Prostate gland (tissue), 2 donors: ENCODE measurements at regions not wholly inside any gene's neighbourhood (a gene's known extent, or its start where the extent isn't known, plus 50 kb on each side); places are given as distances from the start of the nearest gene placed in this dataset.

ENCODE experiments used
- POLR2A ChIP-seq: fragments of 450-650 bp; IDR thresholded peaks from one replicate; pipeline ENCODE4 v1.6.1; 2016; ENCODE audit warnings: antibody characterized with exemption, mild to moderate bottlenecking
- POLR2AphosphoS5 ChIP-seq: sonication (generic); formaldehyde crosslinking; IDR thresholded peaks from one replicate; pipeline ENCODE4 v1.6.1; 2017; ENCODE audit warnings: antibody characterized with exemption
- TF ChIP-seq, protein P1 (sequence below), 4 experiments: fragments of 200-600 bp in 2 of 4; fragments of 450-650 bp in 2 of 4; sonication (generic) in 2 of 4; IDR thresholded peaks; 1 replicate in 3 of 4; 2 replicates in 1 of 4; pipeline ENCODE4 v1.5.1; 2016 to 2019; ENCODE audit warnings: antibody characterized with exemption in 4 of 4, mild to moderate bottlenecking in 2 of 4, moderate library complexity in 2 of 4

DNA sequence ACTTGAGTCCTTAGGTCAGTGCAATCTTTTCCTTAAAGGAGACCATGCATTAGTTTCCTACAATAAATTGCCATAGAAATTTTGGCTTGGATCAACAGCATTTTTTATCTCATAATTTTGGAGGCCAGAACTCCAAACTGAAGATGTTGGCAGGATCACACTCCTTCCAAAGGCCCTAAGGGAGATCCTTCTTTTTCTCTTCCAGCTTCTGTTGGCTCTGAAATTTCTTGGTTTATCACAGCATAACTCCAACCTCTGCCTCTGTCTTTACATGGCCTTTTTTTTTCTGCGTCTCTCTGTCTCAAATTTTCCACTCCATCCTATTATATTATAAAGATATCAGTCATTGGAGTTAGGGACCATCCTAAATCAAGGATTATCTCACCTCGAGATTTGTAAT lies 282.2 kb downstream of the STIM2 start:
- TF ChIP-seq POLR2A, result no peak
- TF ChIP-seq, protein P1, sequence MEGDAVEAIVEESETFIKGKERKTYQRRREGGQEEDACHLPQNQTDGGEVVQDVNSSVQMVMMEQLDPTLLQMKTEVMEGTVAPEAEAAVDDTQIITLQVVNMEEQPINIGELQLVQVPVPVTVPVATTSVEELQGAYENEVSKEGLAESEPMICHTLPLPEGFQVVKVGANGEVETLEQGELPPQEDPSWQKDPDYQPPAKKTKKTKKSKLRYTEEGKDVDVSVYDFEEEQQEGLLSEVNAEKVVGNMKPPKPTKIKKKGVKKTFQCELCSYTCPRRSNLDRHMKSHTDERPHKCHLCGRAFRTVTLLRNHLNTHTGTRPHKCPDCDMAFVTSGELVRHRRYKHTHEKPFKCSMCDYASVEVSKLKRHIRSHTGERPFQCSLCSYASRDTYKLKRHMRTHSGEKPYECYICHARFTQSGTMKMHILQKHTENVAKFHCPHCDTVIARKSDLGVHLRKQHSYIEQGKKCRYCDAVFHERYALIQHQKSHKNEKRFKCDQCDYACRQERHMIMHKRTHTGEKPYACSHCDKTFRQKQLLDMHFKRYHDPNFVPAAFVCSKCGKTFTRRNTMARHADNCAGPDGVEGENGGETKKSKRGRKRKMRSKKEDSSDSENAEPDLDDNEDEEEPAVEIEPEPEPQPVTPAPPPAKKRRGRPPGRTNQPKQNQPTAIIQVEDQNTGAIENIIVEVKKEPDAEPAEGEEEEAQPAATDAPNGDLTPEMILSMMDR (IDR thresholded peaks at IDR 0.05), result no peak
- TF ChIP-seq POLR2AphosphoS5, result no peak
